Neural progenitor cell (in vitro differentiated cells): ENCODE measurements at regions not wholly inside any gene's neighbourhood (a gene's known extent, or its start where the extent isn't known, plus 50 kb on each side); places are given as distances from the start of the nearest gene placed in this dataset.

Experiments used
- CTCF ChIP-seq: fragments of 200-600 bp; sonication (generic); IDR thresholded peaks from 2 replicates; pipeline ENCODE4 v1.5.1; 2017; ENCODE audit warnings: antibody characterized with exemption, mild to moderate bottlenecking
- EZH2 ChIP-seq: fragments of 200-600 bp; sonication (generic); IDR thresholded peaks from 2 replicates; pipeline ENCODE4 v1.6.1; 2017; ENCODE audit warnings: antibody characterized with exemption, mild to moderate bottlenecking, moderate library complexity
- EZH2phosphoT487 ChIP-seq: fragments of 200-600 bp; sonication (generic); IDR thresholded peaks from 2 replicates; pipeline ENCODE4 v1.6.1; 2017; ENCODE audit warnings: antibody characterized with exemption

- TF ChIP-seq CTCF, result no peak
- no peak for TF ChIP-seq EZH2phosphoT487
- no peak for TF ChIP-seq EZH2
Observed at GRCh38 chr2:149800624-149801542, 213.3 kb upstream of the MMADHC start.
